GM23248 (cell line): ENCODE measurements at regions not wholly inside any gene's neighbourhood (a gene's known extent, or its start where the extent isn't known, plus 50 kb on each side); places are given as distances from the start of the nearest gene placed in this dataset.

ENCODE experiments used
- EZH2 ChIP-seq: fragments of 200-600 bp; sonication (generic); IDR thresholded peaks from 2 replicates; pipeline ENCODE4 v1.6.1; 2018; ENCODE audit warnings: antibody characterized with exemption, mild to moderate bottlenecking; ENCODE audit not compliant: insufficient read depth, poor library complexity, severe bottlenecking
- EZH2phosphoT487 ChIP-seq: fragments of 200-600 bp; sonication (generic); IDR thresholded peaks from 2 replicates; pipeline ENCODE4 v1.6.1; 2018; ENCODE audit warnings: antibody characterized with exemption, moderate library complexity, mild to moderate bottlenecking, low read depth; ENCODE audit not compliant: insufficient read depth

GRCh38 chr5:82669720-82670119, 391.6 kb upstream of the RPS23 start:
- TF ChIP-seq EZH2phosphoT487 (no peak), EZH2 (no peak)
